ENCODE measurements at regions not wholly inside any gene's neighbourhood (a gene's known extent, or its start where the extent isn't known, plus 50 kb on each side); places are given as distances from the start of the nearest gene placed in this dataset.

- no peak for TF ChIP-seq EZH2 (IDR thresholded peaks at IDR 0.05; ENCODE audit: borderline replicate concordance, insufficient read depth, low read length, poor library complexity, severe bottlenecking)
- no peak for TF ChIP-seq CTCF (IDR thresholded peaks at IDR 0.05; ENCODE audit: poor library complexity, severe bottlenecking)
- no peak for TF ChIP-seq RAD21 (conservative IDR thresholded peaks at IDR 0.05)
- no peak for TF ChIP-seq TAF1 (IDR thresholded peaks at IDR 0.05; ENCODE audit: low read depth)
- no peak for TF ChIP-seq POLR2AphosphoS5 (IDR thresholded peaks at IDR 0.05)
- TF ChIP-seq SMC3 (conservative IDR thresholded peaks at IDR 0.05; ENCODE audit: poor library complexity) = no peak
Measured at GRCh38 chr7:138402749-138403148, 57.3 kb upstream of the TRIM24 start.

All from neural cell (in vitro differentiated cells).